ENCODE measurements at regions not wholly inside any gene's neighbourhood (a gene's known extent, or its start where the extent isn't known, plus 50 kb on each side); places are given as distances from the start of the nearest gene placed in this dataset.

GRCh38 chr5:171707442-171707792, 78.2 kb upstream of the SMIM23 start:
- no peak overlapping the region for H3K4me2 ChIP-seq (ENCODE audit: low read length)

DNA sequence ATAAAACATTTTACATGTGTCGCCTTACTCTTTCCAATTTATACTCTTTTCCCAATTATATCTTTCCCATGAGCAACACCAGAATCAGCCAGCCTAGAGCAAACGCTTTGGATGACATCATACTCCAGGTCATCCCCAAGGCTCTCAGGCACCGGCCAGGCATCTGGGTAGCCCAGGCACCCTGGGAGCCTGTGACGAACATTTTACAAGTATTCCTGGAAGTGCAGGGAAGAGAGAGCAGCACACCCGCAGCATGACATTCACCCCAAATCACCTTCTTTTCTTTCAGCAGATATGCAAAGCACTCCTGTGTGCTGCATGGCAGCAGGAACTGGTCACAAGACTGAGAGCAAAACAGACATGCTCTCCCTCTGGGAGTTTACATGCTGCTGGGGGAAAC, 75.7 kb upstream of the SMIM23 start:
- H3K9me2 ChIP-seq (ENCODE audit: low read depth, low read length): no peaks in the 10 kb centered on the region
- no peak for TF ChIP-seq EZH2 (IDR thresholded peaks at IDR 0.05; ENCODE audit: borderline replicate concordance, low read length)
- TF ChIP-seq, protein P1, sequence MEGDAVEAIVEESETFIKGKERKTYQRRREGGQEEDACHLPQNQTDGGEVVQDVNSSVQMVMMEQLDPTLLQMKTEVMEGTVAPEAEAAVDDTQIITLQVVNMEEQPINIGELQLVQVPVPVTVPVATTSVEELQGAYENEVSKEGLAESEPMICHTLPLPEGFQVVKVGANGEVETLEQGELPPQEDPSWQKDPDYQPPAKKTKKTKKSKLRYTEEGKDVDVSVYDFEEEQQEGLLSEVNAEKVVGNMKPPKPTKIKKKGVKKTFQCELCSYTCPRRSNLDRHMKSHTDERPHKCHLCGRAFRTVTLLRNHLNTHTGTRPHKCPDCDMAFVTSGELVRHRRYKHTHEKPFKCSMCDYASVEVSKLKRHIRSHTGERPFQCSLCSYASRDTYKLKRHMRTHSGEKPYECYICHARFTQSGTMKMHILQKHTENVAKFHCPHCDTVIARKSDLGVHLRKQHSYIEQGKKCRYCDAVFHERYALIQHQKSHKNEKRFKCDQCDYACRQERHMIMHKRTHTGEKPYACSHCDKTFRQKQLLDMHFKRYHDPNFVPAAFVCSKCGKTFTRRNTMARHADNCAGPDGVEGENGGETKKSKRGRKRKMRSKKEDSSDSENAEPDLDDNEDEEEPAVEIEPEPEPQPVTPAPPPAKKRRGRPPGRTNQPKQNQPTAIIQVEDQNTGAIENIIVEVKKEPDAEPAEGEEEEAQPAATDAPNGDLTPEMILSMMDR (IDR thresholded peaks at IDR 0.05; ENCODE audit: low read length): no peak
- H3K36me3 ChIP-seq (ENCODE audit: insufficient read depth, low read length): no peaks in the 10 kb centered on the region
- no peaks in the 10 kb centered on the region for H3K9me3 ChIP-seq (ENCODE audit: low read length)
- no peak overlapping the region for H3K9ac ChIP-seq (ENCODE audit: low read length)
- H3K79me2 ChIP-seq (ENCODE audit: insufficient read depth, low read length): no peaks in the 10 kb centered on the region
- no peak overlapping the region for H3K27ac ChIP-seq (ENCODE audit: low read depth, low read length, poor library complexity, severe bottlenecking)
- no peaks in the 10 kb centered on the region for H3F3A ChIP-seq (ENCODE audit: insufficient read depth, low read length)
- no peak overlapping the region for H2AFZ ChIP-seq (ENCODE audit: low read length)
- H3K4me2 ChIP-seq (ENCODE audit: low read length): no peak overlapping the region
- peaks cover 3% of the 10 kb centered on the region; the same call in 1 of the 2 replicates for H3K27me3 ChIP-seq (ENCODE audit: insufficient read depth, low read length)
- H4K20me1 ChIP-seq (ENCODE audit: insufficient read depth, low read length): no peaks in the 10 kb centered on the region
- H3K4me1 ChIP-seq (ENCODE audit: insufficient read depth, low read length, severe bottlenecking): no peaks in the 10 kb centered on the region
- H3K4me3 ChIP-seq (ENCODE audit: low read depth, low read length, poor library complexity, severe bottlenecking): no peak overlapping the region

More at GRCh38 chr5:171707442-171707792, 78.2 kb upstream of the SMIM23 start:
- Histone ChIP-seq H3K9ac (ENCODE audit: low read length) (no peak overlapping the region), H3K4me3 (ENCODE audit: low read depth, low read length, poor library complexity, severe bottlenecking) (no peak overlapping the region), H3K79me2 (ENCODE audit: insufficient read depth, low read length) (no peaks in the 10 kb centered on the region), H4K20me1 (ENCODE audit: insufficient read depth, low read length) (no peaks in the 10 kb centered on the region), H3K9me2 (ENCODE audit: low read depth, low read length) (no peaks in the 10 kb centered on the region), H3F3A (ENCODE audit: insufficient read depth, low read length) (no peaks in the 10 kb centered on the region), H3K4me1 (ENCODE audit: insufficient read depth, low read length, severe bottlenecking) (no peaks in the 10 kb centered on the region), H3K36me3 (ENCODE audit: insufficient read depth, low read length) (no peaks in the 10 kb centered on the region), H3K27me3 (ENCODE audit: insufficient read depth, low read length) (peaks cover 2% of the 10 kb centered on the region; the same call in 1 of the 2 replicates), H3K27ac (ENCODE audit: low read depth, low read length, poor library complexity, severe bottlenecking) (no peak overlapping the region), H2AFZ (ENCODE audit: low read length) (no peak overlapping the region), H3K9me3 (ENCODE audit: low read length) (no peaks in the 10 kb centered on the region)
- no peak for TF ChIP-seq EZH2 (IDR thresholded peaks at IDR 0.05; ENCODE audit: borderline replicate concordance, low read length)
- TF ChIP-seq, protein P1 (IDR thresholded peaks at IDR 0.05; ENCODE audit: low read length): no peak

DNA sequence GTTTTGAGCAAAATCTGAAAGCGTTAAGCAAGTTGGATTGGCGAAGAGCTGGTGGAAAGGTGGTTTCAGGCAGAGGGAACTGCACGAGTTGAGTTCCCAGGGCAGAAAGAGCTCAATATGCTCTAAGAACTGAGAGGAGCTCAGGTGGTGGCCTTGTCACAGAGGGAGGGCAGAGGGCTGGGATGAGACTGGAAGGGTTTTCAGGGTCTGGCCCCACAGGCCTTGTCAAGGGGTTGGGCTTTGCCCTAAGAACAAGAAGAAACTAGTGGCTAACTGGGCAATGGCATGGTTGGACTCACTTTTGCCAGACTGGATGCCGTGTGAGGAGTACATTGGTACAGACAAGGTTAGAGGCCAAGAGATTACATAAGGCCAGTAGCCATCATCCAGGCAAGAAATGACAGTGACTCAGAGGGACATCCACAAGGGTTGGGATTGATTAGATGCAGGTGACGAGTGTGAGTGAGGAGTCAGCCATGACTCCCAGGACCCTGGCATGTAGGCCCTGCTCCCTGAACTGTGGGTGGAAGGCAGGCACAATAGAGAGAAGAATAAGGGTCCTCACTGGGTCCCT, 75.1 kb upstream of the SMIM23 start:
- Histone ChIP-seq H3K4me3 (ENCODE audit: low read depth, low read length, poor library complexity, severe bottlenecking) (no peak overlapping the region), H2AFZ (ENCODE audit: low read length) (no peak overlapping the region), H4K20me1 (ENCODE audit: insufficient read depth, low read length) (no peaks in the 10 kb centered on the region), H3K9me3 (ENCODE audit: low read length) (no peaks in the 10 kb centered on the region), H3K9me2 (ENCODE audit: low read depth, low read length) (no peaks in the 10 kb centered on the region), H3K4me1 (ENCODE audit: insufficient read depth, low read length, severe bottlenecking) (no peaks in the 10 kb centered on the region), H3K27me3 (ENCODE audit: insufficient read depth, low read length) (peaks cover 3% of the 10 kb centered on the region; the same call in 1 of the 2 replicates), H3K79me2 (ENCODE audit: insufficient read depth, low read length) (no peaks in the 10 kb centered on the region), H3K9ac (ENCODE audit: low read length) (no peak overlapping the region), H3K36me3 (ENCODE audit: insufficient read depth, low read length) (no peaks in the 10 kb centered on the region), H3F3A (ENCODE audit: insufficient read depth, low read length) (no peaks in the 10 kb centered on the region), H3K27ac (ENCODE audit: low read depth, low read length, poor library complexity, severe bottlenecking) (no peak overlapping the region), H3K4me2 (ENCODE audit: low read length) (no peak overlapping the region)
- no peak for TF ChIP-seq EZH2 (IDR thresholded peaks at IDR 0.05; ENCODE audit: borderline replicate concordance, low read length)

- Histone ChIP-seq H3K79me2 (ENCODE audit: insufficient read depth, low read length) (no peaks in the 10 kb centered on the region), H3K9me3 (ENCODE audit: low read length) (no peaks in the 10 kb centered on the region), H3K4me1 (ENCODE audit: insufficient read depth, low read length, severe bottlenecking) (no peaks in the 10 kb centered on the region), H3K4me2 (ENCODE audit: low read length) (no peak overlapping the region), H3K27ac (ENCODE audit: low read depth, low read length, poor library complexity, severe bottlenecking) (no peak overlapping the region), H3K9ac (ENCODE audit: low read length) (no peak overlapping the region), H3K9me2 (ENCODE audit: low read depth, low read length) (no peaks in the 10 kb centered on the region), H2AFZ (ENCODE audit: low read length) (no peak overlapping the region), H3K27me3 (ENCODE audit: insufficient read depth, low read length) (peaks cover 3% of the 10 kb centered on the region; the same call in 1 of the 2 replicates), H3K4me3 (ENCODE audit: low read depth, low read length, poor library complexity, severe bottlenecking) (no peak overlapping the region), H3F3A (ENCODE audit: insufficient read depth, low read length) (no peaks in the 10 kb centered on the region), H4K20me1 (ENCODE audit: insufficient read depth, low read length) (no peaks in the 10 kb centered on the region), H3K36me3 (ENCODE audit: insufficient read depth, low read length) (no peaks in the 10 kb centered on the region)
- no peak for TF ChIP-seq EZH2 (IDR thresholded peaks at IDR 0.05; ENCODE audit: borderline replicate concordance, low read length)
- TF ChIP-seq, protein P1 (IDR thresholded peaks at IDR 0.05; ENCODE audit: low read length): no peak
Measured at GRCh38 chr5:171711571-171711970, 74.0 kb upstream of the SMIM23 start.
